VCaP (cell line): ENCODE measurements at regions not wholly inside any gene's neighbourhood (a gene's known extent, or its start where the extent isn't known, plus 50 kb on each side); places are given as distances from the start of the nearest gene placed in this dataset.

Experiments used
- H3K27ac ChIP-seq: fragments of 450-650 bp; 2 replicates; pipeline ENCODE4 v1.5.1; 2017
- TF ChIP-seq, protein P1 (sequence below): fragments of 450-650 bp; conservative IDR thresholded peaks from 2 replicates; pipeline ENCODE4 v1.5.1; 2017; ENCODE audit warnings: mild to moderate bottlenecking, moderate library complexity

DNA sequence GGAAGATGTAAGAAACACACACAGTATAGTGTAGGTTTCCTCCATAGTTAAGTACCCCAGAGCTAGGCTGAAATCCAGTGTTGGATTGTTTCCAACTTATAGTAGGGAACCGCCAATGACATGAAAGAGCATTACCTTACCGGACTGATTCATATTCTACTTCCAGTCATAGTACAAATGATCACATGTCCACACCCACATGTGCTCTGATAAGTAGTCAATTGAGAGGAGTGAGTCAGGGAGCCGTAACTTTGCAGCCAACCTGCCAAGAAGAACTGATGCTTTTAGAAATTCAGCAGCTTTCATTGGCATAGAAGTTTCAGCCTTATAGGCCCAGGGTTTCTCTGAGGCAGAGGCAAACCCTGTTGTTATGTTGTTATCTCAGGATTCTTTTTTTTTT, 240.6 kb downstream of the ETS1 start:
- TF ChIP-seq, protein P1, sequence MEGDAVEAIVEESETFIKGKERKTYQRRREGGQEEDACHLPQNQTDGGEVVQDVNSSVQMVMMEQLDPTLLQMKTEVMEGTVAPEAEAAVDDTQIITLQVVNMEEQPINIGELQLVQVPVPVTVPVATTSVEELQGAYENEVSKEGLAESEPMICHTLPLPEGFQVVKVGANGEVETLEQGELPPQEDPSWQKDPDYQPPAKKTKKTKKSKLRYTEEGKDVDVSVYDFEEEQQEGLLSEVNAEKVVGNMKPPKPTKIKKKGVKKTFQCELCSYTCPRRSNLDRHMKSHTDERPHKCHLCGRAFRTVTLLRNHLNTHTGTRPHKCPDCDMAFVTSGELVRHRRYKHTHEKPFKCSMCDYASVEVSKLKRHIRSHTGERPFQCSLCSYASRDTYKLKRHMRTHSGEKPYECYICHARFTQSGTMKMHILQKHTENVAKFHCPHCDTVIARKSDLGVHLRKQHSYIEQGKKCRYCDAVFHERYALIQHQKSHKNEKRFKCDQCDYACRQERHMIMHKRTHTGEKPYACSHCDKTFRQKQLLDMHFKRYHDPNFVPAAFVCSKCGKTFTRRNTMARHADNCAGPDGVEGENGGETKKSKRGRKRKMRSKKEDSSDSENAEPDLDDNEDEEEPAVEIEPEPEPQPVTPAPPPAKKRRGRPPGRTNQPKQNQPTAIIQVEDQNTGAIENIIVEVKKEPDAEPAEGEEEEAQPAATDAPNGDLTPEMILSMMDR, result no peak
- H3K27ac ChIP-seq, result no peak overlapping the region

DNA sequence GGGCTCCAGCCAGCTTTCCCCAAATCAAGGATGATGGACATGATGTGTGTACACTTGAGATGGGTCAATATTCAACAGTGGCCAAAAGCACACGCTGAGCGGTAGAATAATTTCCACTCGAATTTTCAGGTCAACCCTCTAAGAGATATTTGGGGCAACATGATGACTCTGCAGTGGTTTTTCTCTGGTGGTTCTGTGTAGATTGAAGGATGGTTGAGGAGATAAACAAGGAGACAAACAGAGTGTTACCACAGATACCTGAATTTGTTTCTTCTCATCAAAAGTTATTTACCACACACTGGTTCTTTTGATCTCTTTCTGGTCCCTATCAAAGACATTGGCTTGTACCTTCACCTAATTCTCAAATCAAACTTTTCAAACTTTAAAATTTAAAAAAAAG, 242.0 kb downstream of the ETS1 start:
- no peak overlapping the region for H3K27ac ChIP-seq
- TF ChIP-seq, protein P1, result no peak

DNA sequence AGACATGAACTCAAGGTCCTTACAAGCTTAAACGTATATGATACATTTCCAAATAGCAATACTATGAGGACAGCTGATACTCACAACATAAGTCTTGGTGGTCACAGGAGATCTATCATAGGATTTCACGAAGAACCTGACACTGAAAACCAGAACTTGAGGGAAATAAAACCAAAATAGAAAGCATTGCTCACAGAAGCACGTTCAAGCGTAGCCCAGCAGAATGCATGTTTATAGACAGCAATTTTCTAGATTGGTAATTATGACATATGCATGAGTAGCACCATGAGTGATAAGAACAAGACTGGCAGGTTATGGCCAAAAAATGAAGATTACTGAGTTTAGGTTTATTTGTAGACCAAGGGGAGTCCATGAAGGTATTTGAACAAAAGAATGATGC, 243.5 kb downstream of the ETS1 start:
- TF ChIP-seq, protein P1, result no peak
- H3K27ac ChIP-seq, result no peak overlapping the region

DNA sequence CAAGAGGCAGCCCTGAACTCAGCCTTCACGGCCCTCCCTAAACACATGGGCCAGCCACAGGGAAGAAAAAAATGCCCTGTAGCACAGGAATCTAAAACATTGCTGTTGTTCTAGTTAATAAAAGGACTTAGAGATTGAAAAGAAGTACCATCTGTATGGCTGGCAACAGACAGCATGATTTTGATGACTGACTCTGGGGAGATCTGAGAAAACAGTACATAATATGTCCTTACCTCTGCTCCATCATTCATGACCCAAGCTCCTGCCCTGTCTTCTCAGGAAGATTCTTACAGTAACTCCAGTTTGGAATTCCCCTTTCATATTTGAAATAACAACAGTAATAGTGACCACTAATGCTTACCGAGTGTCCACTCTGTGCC, 244.2 kb downstream of the ETS1 start:
- H3K27ac ChIP-seq, result no peak overlapping the region
- TF ChIP-seq, protein P1, result no peak

DNA sequence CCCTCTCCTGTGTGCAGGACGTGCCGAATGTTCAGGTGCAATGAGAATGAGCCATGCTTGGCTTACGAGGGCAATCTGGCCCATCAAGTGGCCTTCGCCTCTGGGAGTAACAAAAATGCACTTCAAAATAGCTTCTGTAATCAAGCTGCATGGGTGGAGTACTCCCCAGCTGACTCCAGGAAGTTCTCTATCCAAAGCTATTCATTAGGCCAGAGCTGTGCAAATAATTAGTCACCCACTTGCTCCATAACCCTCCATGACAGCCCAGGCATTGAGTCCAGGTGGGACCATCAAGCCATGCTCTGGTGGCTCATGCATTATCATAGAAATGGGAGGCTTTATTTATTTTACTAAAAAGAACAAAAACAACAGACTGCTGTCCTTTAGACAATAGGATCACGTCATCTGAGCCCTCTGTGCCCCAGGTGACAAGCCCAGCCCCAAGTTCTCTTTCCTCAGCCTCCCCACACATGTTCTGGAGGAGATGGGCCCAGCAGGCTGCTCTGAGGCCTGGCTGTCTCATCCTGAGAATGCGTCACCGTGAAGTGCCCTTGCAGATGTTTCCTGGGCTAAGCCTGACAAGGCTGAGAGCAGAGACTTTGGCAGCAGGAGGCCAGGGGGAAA, 244.7 kb downstream of the ETS1 start:
- TF ChIP-seq, protein P1, result no peak

DNA sequence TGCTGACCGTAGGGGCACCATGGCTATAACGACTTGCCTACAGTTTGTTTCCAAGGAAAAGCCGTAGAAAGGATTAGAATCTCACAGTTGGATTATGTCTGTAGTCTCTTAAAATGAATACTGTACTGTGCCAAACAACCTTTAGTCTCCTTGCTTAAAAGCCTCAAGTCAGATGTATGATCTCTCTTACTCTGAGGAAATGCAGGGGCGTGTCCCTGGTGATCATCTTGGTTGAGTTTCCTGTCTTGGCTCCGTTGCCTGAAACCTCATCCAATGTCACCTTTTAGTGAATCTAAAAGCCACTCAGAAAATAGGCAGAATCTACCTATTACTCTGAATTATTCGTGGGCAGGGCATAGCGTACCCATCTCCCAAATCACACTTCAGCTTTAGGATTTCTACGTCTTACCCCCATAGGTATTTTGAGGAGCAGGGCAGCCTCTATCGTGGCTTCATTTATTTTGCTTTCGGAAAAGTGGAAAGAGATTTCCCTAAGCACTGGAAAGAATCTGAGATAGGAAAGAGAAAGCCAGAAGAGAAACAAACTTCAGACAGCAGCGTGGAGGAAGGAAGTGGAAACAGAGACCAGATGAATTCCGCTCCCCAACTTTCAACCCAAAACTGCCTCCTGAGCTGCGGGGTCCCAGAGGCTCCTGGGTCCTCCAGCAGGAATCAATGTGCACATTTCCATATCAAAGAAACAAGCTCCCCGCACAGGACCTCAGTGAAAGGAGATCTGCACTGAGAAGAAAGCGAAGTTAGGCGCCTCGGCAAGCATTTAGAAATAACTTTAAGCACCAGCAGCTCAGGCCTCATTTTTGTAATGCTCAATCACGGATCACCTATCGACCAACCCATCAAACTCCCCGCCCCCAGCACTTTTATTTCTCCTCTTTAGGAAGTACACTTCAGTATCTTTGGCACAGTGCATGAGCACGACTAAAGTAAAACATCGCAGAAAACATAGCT, 245.8 kb downstream of the ETS1 start:
- TF ChIP-seq, protein P1, result no peak
- H3K27ac ChIP-seq, result no peak overlapping the region

More for the DNA sequence above, 244.7 kb downstream of the ETS1 start:
- no peak overlapping the region for H3K27ac ChIP-seq

DNA sequence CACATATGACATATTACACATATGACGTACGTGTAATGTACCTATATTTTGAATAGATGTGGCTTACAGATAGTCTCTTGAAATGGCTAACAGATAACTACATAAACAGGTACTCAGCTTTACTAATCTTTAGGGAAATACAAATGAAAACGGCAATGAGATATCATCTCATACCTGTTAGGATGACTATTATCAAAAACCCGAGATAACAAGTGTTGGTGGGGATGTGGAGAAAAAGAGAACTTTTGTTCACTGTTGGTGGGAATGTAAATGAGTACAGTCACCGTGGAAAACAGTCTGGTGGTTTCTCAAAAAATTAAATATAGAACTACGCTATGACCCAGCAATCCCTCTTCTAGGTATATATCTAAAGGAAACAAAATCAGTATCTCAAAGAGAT, 247.6 kb downstream of the ETS1 start:
- H3K27ac ChIP-seq, result no peak overlapping the region
- TF ChIP-seq, protein P1, result no peak
